ENCODE measurements at regions not wholly inside any gene's neighbourhood (a gene's known extent, or its start where the extent isn't known, plus 50 kb on each side); places are given as distances from the start of the nearest gene placed in this dataset.

DNA sequence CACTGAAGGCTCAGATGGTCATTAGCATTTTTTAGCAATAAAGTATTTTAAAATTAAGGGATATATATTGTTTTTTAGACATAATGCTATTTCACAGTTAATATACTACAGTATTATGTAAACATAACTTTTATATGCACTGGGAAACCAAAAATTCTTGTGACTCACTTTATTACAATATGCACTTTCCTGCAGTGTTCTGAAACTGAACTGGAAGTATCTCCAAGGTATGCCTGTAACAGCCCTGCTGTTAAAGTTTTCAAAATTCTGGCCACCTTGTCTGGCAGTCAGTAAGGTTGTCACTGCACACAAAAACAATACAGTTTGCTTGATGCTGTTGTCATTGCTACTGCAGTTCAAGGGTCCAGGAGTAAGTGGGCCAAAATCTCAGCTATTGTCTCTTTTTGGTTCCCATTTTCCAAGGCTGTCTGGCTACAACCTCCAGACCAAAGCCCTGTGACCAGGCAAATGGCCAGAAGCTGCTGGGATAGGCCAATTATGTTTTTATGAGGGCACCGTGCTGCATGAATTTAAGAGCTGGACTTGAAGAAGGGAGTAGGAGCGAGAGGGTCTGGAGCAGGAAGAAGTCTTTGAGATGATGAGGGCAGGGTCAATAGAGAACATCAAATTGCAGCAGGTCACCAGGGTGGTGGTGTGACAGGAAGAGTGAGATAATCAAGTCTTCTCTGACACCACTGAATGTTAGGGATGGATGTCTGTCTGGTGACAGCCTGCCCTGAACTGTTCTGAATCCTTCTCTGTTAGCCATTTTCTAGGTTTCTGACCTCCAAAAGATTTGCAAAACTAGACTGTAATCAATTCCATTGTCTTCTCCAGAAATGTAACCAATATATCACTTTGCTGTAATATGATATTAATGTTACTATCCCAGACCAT, 82.3 kb upstream of the CACHD1 start:
- Histone ChIP-seq H3K36me3 (no peaks in the 10 kb centered on the region), H3K4me1 (peaks cover 0 to 10% (median 0%) of the 10 kb centered on the region in 4 donors), H3K27ac (no peak overlapping the region), H3K4me3 (no peak overlapping the region), H3K9me3 (peaks cover 0 to 7% (median 0%) of the 10 kb centered on the region in 3 donors), H3K27me3 (no peaks in the 10 kb centered on the region)
- intact Hi-C loops (cut with DNase I; ENCODE audit: low total_unique reads): no loop called here
- TF ChIP-seq, protein P1, sequence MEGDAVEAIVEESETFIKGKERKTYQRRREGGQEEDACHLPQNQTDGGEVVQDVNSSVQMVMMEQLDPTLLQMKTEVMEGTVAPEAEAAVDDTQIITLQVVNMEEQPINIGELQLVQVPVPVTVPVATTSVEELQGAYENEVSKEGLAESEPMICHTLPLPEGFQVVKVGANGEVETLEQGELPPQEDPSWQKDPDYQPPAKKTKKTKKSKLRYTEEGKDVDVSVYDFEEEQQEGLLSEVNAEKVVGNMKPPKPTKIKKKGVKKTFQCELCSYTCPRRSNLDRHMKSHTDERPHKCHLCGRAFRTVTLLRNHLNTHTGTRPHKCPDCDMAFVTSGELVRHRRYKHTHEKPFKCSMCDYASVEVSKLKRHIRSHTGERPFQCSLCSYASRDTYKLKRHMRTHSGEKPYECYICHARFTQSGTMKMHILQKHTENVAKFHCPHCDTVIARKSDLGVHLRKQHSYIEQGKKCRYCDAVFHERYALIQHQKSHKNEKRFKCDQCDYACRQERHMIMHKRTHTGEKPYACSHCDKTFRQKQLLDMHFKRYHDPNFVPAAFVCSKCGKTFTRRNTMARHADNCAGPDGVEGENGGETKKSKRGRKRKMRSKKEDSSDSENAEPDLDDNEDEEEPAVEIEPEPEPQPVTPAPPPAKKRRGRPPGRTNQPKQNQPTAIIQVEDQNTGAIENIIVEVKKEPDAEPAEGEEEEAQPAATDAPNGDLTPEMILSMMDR (IDR thresholded peaks at IDR 0.05): no peak
- no peak for DNase-seq

DNA sequence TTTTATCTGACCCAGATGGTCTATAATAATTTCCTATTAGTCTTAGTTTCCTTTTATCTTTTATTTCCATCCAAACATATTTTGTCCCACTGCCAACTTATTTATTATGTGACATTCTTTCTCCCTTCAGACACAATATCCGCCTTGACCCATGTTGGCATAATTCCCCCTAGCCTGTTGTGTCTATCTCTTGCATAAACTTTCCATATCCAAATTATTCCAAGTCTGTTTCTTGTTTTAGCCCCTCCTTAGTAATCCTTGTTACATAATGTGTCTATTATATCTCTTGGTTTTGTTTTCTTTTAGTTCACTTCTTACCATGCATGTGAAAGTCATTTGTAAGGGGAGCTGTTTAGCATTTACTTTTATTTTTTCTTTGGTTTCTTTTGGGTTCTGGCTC, 81.6 kb upstream of the CACHD1 start:
- H3K27ac ChIP-seq: no peak overlapping the region
- TF ChIP-seq, protein P1 (IDR thresholded peaks at IDR 0.05): no peak
- H3K4me3 ChIP-seq: no peak overlapping the region
- intact Hi-C loops (cut with DNase I; ENCODE audit: low total_unique reads): no loop called here
- no peaks in the 10 kb centered on the region for H3K27me3 ChIP-seq
- H3K4me1 ChIP-seq: peaks cover 0 to 10% (median 0%) of the 10 kb centered on the region in 4 donors
- no peaks in the 10 kb centered on the region for H3K36me3 ChIP-seq
- DNase-seq: no peak
- H3K9me3 ChIP-seq: peaks cover 0 to 7% (median 0%) of the 10 kb centered on the region in 3 donors

DNA sequence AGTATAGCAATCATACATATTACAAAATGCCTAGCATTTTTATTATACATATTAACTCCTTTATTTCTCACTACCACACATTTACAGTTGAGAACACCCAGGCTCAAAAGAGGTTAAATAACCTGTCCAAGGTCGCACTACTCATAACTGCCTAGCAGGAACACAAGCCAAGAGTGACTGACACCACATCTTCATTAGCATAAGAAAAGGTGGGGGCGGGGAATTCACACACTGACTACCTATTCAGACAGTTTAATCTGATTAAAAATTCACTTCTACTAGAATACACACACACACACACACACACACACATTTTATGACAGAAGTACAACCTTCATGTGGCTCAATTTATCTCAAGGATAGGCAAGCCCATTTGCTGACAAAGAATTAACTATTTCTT, 77.8 kb upstream of the CACHD1 start:
- intact Hi-C loops (cut with DNase I; ENCODE audit: low total_unique reads): no loop called here
- Histone ChIP-seq H3K4me1 (peaks cover 0 to 10% (median 0%) of the 10 kb centered on the region in 4 donors), H3K4me3 (no peak overlapping the region), H3K36me3 (no peaks in the 10 kb centered on the region), H3K27ac (no peak overlapping the region), H3K9me3 (no peaks in the 10 kb centered on the region), H3K27me3 (no peaks in the 10 kb centered on the region)
- DNase-seq: no peak
- TF ChIP-seq, protein P1 (IDR thresholded peaks at IDR 0.05): no peak

DNA sequence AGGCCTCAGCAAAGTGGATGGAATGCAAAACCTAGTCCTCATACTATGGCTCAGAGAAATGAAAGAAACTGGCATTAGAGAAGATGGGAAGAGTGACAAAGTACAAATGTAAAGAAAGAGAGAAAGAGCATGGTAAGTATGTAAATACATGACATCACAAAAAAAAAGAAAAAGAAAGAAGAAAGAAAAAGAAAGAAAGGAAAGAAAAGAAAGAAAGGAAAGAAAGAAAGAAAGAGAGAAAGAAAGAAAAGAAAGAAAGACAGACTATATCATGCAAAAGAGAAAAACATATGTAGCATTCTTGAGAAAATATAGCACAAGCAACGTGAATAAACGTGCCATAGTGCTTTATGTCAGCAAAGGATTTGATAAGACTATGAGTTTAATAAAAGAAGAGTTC, 76.1 kb upstream of the CACHD1 start:
- Histone ChIP-seq H3K27ac (no peak overlapping the region), H3K36me3 (no peaks in the 10 kb centered on the region), H3K27me3 (no peaks in the 10 kb centered on the region), H3K9me3 (no peaks in the 10 kb centered on the region), H3K4me3 (no peak overlapping the region), H3K4me1 (peaks cover 0 to under 1% (median 0%) of the 10 kb centered on the region in 4 donors)
- TF ChIP-seq, protein P1 (IDR thresholded peaks at IDR 0.05): no peak
- no peak for DNase-seq
- intact Hi-C loops (cut with DNase I; ENCODE audit: low total_unique reads): no loop called here

DNA sequence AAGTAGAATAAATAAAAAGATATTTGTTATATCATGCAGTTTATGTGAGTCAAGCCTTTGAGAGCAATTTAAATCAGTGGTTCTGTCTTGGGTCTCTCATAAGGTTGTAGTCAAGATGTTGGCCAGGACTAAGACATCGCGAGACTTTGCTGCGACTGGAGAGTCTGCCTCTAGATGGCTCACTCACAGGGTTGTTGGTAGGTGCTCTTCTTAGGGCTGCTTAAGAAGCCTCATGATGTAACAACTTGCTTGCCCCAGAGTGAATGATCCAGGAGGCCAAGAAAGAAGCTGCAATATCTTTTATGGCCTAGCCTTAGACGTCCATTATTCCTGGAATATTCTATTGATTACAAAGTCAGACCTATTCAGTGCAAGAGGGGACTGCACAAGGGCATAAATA, 73.1 kb upstream of the CACHD1 start:
- H3K36me3 ChIP-seq: no peaks in the 10 kb centered on the region
- TF ChIP-seq, protein P1 (IDR thresholded peaks at IDR 0.05): no peak
- intact Hi-C loops (cut with DNase I; ENCODE audit: low total_unique reads): no loop called here
- no peak overlapping the region for H3K4me3 ChIP-seq
- H3K27ac ChIP-seq: no peak overlapping the region
- no peak for DNase-seq
- H3K4me1 ChIP-seq: no peaks in the 10 kb centered on the region
- H3K27me3 ChIP-seq: no peaks in the 10 kb centered on the region
- H3K9me3 ChIP-seq: no peaks in the 10 kb centered on the region

Measured in tibial artery (tissue), 4 donors.